CD4-positive, CD25-positive, alpha-beta regulatory T cell (primary cell): ENCODE measurements at regions not wholly inside any gene's neighbourhood (a gene's known extent, or its start where the extent isn't known, plus 50 kb on each side); places are given as distances from the start of the nearest gene placed in this dataset.

Experiments used
- ATAC-seq, 2 donors: fragments of 150-1000 bp; cut with Tn5 transposase; one replicate each; pipeline ENCODE4 v1.10.0; 2021; ENCODE audit warnings: low read depth in 2 of 2, moderate number of reproducible peaks in 2 of 2, moderate library complexity in 1 of 2
- DNase-seq, 3 donors: peaks; one replicate each; pipeline versions ENCODE4 v3.0.0 to v3.0.0-alpha.2; 2012 to 2022; ENCODE audit warnings: mixed read lengths in 1 of 3
- H3K27ac ChIP-seq: one replicate; pipeline ENCODE4 v1.7.0; 2013; ENCODE audit warnings: mild to moderate bottlenecking, low read length; ENCODE audit not compliant: insufficient read depth, poor library complexity, severe bottlenecking
- H3K27me3 ChIP-seq: one replicate; pipeline ENCODE4 v1.7.0; 2013; ENCODE audit warnings: low read length; ENCODE audit not compliant: control insufficient read depth, insufficient read depth
- H3K36me3 ChIP-seq: one replicate; pipeline ENCODE4 v1.7.0; 2013; ENCODE audit warnings: mild to moderate bottlenecking, low read length, moderate library complexity; ENCODE audit not compliant: control insufficient read depth, insufficient read depth
- H3K4me1 ChIP-seq: 2 replicates; pipeline ENCODE4 v1.7.0; 2013; ENCODE audit warnings: mild to moderate bottlenecking, low read length; ENCODE audit not compliant: insufficient read depth, control insufficient read depth, poor library complexity, severe bottlenecking
- H3K4me3 ChIP-seq: one replicate; pipeline ENCODE4 v1.7.0; 2013; ENCODE audit warnings: low read depth, mild to moderate bottlenecking, low read length, moderate library complexity
- H3K9me3 ChIP-seq, 2 experiments: 1 replicate in 1 of 2; 2 replicates in 1 of 2; pipeline ENCODE4 v1.7.0; 2013; ENCODE audit warnings: low read length in 2 of 2, mild to moderate bottlenecking in 1 of 2, moderate library complexity in 1 of 2; ENCODE audit not compliant: control insufficient read depth in 2 of 2
- H3K27ac Mint-ChIP-seq, 3 donors: one replicate each; pipeline ENCODE4 v1.8.0; 2020 to 2022; ENCODE audit warnings: mild to moderate bottlenecking in 3 of 3, mixed read lengths in 3 of 3, moderate library complexity in 2 of 3
- H3K27me3 Mint-ChIP-seq: one replicate; pipeline ENCODE4 v1.8.0; 2022; ENCODE audit warnings: mild to moderate bottlenecking, mixed read lengths
- H3K36me3 Mint-ChIP-seq: one replicate; pipeline ENCODE4 v1.8.0; 2020; ENCODE audit warnings: mixed read lengths
- H3K4me1 Mint-ChIP-seq, 4 donors: one replicate each; pipeline ENCODE4 v1.8.0; 2020 to 2022; ENCODE audit warnings: mixed read lengths in 4 of 4, mild to moderate bottlenecking in 1 of 4
- H3K4me3 Mint-ChIP-seq, 4 donors: one replicate each; pipeline ENCODE4 v1.8.0; 2020 to 2022; ENCODE audit warnings: mild to moderate bottlenecking in 4 of 4, mixed read lengths in 4 of 4, moderate library complexity in 3 of 4
- H3K9me3 Mint-ChIP-seq, 7 donors: one replicate each; pipeline ENCODE4 v1.8.0; 2020 to 2022; ENCODE audit warnings: mixed read lengths in 7 of 7, mild to moderate bottlenecking in 3 of 7, moderate library complexity in 2 of 7

DNA sequence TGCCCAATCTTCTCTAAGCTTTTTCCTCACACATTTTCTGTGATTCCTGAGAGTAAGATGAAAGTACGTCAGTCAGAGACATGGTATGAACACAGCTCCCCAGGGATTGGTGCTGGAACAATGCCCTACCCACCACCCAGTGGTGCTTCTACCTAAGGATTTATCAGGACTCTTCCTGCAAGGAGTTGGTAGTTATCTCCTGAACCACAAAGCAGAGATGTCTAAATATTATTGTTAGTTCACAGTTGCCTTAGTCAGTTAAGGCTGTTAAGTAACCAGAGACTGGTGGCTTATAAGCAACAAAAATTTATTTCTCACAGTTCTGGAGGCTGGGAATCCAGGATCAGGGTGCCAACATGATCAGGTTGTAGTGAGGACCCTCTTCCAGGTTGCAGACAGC is 60.3 kb upstream of the CCDC85A start:
- Mint-ChIP-seq H3K36me3 (no peaks in the 10 kb centered on the region), H3K4me1 (no peaks in the 10 kb centered on the region), H3K4me3 (no peak overlapping the region), H3K9me3 (no peaks in the 10 kb centered on the region), H3K27me3 (no peaks in the 10 kb centered on the region), H3K27ac (no peak overlapping the region)
- no peak overlapping the region for H3K27ac ChIP-seq
- H3K27me3 ChIP-seq, result no peaks in the 10 kb centered on the region
- H3K36me3 ChIP-seq, result no peaks in the 10 kb centered on the region
- no peaks in the 10 kb centered on the region for H3K4me1 ChIP-seq
- no peak for ATAC-seq
- H3K4me3 ChIP-seq, result no peak overlapping the region
- H3K9me3 ChIP-seq, result no peaks in the 10 kb centered on the region
- no peak for DNase-seq

DNA sequence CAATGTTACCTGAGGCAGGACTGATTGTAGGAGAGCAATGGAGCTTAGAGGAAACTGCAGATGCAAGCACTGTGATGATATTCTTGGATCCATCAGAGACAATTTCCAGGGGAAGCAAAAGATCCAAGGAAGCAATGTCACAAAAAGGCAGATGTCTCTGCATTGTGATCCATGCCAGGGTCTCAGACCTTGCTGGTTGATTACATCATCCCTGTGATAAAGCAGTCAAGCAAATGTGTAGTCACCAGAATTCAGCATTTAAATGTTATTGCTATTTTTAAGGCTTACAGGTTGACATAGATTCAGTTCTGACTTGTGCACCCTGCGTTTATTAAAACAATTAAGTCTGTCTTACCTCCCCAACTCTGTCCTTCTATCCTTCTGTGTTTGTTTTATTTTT is 56.8 kb upstream of the CCDC85A start:
- Histone ChIP-seq H3K4me3 (no peak overlapping the region), H3K4me1 (no peaks in the 10 kb centered on the region), H3K9me3 (no peaks in the 10 kb centered on the region), H3K36me3 (no peaks in the 10 kb centered on the region), H3K27me3 (no peaks in the 10 kb centered on the region), H3K27ac (no peak overlapping the region)
- Mint-ChIP-seq H3K27ac (no peak overlapping the region), H3K9me3 (no peaks in the 10 kb centered on the region), H3K4me3 (no peak overlapping the region), H3K4me1 (no peaks in the 10 kb centered on the region), H3K27me3 (no peaks in the 10 kb centered on the region), H3K36me3 (no peaks in the 10 kb centered on the region)
- ATAC-seq, result no peak
- DNase-seq, result no peak

DNA sequence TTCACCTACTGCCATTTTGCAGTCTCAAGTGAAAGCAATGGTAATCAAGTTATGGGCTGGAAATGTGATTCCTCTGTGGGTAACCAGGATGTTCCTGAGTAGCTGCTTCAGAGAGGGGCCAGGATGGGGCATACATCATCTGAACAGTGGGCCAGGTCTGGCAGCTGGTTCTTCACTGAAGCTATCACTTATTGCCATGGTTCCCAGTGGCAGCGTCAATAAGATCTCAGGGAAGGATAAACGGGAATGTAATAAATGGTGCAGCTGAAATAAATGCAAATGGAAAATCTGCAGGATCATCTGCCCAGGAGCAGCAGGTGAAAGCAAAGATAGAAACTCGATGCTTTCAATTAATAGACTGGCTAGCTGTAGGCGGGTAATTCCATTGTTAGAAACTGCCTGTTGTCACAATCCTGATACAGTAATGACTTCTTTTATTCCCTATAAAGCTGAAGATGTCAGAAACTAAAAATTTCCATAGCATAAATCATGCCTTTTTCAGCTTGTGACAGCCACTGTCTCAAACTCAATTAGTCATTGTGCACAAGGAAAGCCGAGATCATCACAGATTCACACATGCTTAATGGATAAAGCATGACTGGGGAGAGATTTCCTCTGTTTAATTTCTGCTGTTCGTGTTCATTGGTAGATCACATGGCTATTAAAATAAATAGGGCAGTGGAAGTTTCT is 56.2 kb upstream of the CCDC85A start:
- no peak for DNase-seq
- no peak overlapping the region for H3K27ac ChIP-seq

DNA sequence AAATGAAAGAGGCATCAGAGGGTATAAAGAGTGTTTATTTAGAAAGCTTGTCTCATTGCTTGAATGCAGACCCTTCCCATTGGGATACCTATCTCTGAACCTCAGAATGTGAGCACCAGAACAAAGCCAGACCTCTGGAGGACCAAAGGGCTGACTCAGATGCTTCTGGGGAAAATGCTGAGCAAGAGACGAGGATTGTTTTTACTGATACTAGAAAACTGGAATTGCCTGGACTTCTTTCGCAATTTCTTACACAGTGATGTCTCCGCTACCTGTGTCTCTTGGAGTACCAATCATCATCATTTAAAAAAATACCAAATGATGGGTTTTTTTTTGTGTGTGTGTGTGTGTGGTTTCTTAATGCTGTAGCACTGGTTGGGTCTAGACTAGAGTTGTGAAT is 55.6 kb upstream of the CCDC85A start:
- Histone ChIP-seq H3K27ac (no peak overlapping the region), H3K9me3 (no peaks in the 10 kb centered on the region), H3K27me3 (no peaks in the 10 kb centered on the region), H3K4me1 (no peaks in the 10 kb centered on the region), H3K36me3 (no peaks in the 10 kb centered on the region), H3K4me3 (no peak overlapping the region)
- H3K4me1 Mint-ChIP-seq, result no peaks in the 10 kb centered on the region
- H3K9me3 Mint-ChIP-seq, result no peaks in the 10 kb centered on the region
- H3K27ac Mint-ChIP-seq, result no peak overlapping the region
- no peak for DNase-seq
- no peak for ATAC-seq
- H3K27me3 Mint-ChIP-seq, result no peaks in the 10 kb centered on the region
- H3K4me3 Mint-ChIP-seq, result no peak overlapping the region
- no peaks in the 10 kb centered on the region for H3K36me3 Mint-ChIP-seq

More for the DNA sequence above, 56.2 kb upstream of the CCDC85A start:
- no peaks in the 10 kb centered on the region for H3K27me3 ChIP-seq
- no peak overlapping the region for H3K4me3 Mint-ChIP-seq
- no peaks in the 10 kb centered on the region for H3K27me3 Mint-ChIP-seq
- H3K36me3 Mint-ChIP-seq, result no peaks in the 10 kb centered on the region
- H3K36me3 ChIP-seq, result no peaks in the 10 kb centered on the region
- H3K4me1 Mint-ChIP-seq, result no peaks in the 10 kb centered on the region
- H3K9me3 ChIP-seq, result no peaks in the 10 kb centered on the region
- H3K4me1 ChIP-seq, result no peaks in the 10 kb centered on the region
- H3K27ac Mint-ChIP-seq, result no peak overlapping the region
- no peak overlapping the region for H3K4me3 ChIP-seq
- H3K9me3 Mint-ChIP-seq, result no peaks in the 10 kb centered on the region
- ATAC-seq, result no peak

DNA sequence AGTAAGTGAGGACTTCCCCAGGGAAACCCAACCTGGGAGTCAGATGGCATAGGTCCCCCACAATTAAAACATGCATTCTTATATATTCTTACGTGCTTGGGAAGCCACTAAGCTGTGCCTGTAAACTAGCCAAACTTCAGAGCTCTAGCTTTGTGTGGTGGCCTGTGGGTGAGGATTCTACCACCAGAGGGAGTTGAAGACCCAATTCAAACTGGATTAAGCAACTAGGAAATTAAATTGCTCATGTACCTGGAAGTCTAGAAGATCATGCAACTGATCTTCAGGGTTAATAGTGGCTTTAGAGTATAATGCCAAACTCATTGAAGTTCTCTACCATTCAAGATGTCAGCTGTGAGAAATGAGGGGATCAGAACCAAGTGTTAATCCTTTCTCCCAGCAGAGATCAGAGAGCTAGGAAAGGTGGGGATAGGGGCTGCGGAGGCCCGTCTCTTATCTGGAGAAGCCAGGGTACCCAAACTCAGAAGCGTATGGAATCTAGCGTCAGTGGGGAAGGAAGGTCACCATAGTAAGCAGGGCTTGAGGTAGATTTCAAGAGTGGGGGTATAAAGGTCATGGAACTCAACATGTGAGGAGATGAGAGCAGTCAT is 53.2 kb upstream of the CCDC85A start:
- no peaks in the 10 kb centered on the region for H3K4me1 ChIP-seq
- no peak overlapping the region for H3K27ac ChIP-seq
- Mint-ChIP-seq H3K27ac (no peak overlapping the region), H3K27me3 (no peaks in the 10 kb centered on the region), H3K36me3 (no peaks in the 10 kb centered on the region), H3K9me3 (no peaks in the 10 kb centered on the region), H3K4me1 (no peaks in the 10 kb centered on the region), H3K4me3 (no peak overlapping the region)
- DNase-seq, result no peak
- H3K27me3 ChIP-seq, result no peaks in the 10 kb centered on the region
- no peak for ATAC-seq
- H3K4me3 ChIP-seq, result no peak overlapping the region
- H3K9me3 ChIP-seq, result no peaks in the 10 kb centered on the region
- H3K36me3 ChIP-seq, result no peaks in the 10 kb centered on the region

DNA sequence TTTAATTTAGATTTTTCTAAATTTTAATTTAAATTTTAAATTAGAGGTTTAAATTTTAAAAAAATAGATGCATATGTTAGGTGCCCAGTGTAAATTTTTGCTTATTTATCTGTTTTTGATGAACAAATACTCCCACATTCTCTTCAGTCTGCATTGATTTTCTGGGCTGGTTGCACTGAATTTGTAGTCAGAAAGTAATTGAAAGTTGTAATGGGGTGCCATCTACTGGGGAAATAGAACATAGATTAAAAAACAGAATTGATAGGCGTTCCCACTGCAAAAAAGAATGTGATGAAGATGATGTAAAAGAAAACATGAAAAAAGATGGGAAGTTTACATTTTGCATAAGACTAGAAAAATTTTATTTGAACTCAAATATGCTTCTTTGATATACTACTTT is 51.7 kb upstream of the CCDC85A start:
- H3K27me3 ChIP-seq, result no peaks in the 10 kb centered on the region
- Mint-ChIP-seq H3K9me3 (peaks cover 0 to 4% (median 0%) of the 10 kb centered on the region in 7 donors), H3K4me1 (no peaks in the 10 kb centered on the region), H3K27ac (no peak overlapping the region), H3K36me3 (no peaks in the 10 kb centered on the region), H3K27me3 (no peaks in the 10 kb centered on the region), H3K4me3 (no peak overlapping the region)
- ATAC-seq (no peak), DNase-seq (peak in 1 of 3 donors; percentile 23)
- H3K27ac ChIP-seq, result no peak overlapping the region
- H3K36me3 ChIP-seq, result no peaks in the 10 kb centered on the region
- H3K9me3 ChIP-seq, result no peaks in the 10 kb centered on the region
- no peaks in the 10 kb centered on the region for H3K4me1 ChIP-seq
- H3K4me3 ChIP-seq, result no peak overlapping the region

DNA sequence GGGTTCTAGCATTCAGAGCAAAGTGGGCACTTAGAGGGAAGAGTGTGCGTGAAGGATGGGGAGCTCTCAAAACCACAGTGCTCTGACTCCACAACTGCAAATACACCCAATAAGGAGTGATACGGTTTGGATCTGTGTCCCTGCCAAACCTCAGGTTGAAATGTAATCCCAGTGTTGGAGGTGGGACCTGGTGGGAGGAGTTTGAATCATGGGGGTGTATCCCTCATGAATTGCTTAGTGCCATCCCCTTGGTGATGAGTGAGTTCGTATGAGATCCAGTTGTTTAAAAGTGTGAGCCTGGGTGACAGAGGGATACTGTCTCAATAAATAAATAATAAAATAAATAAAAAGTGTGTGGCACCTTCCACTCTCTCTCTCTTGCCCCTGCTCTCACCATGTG is 50.3 kb upstream of the CCDC85A start:
- Histone ChIP-seq H3K4me1 (no peaks in the 10 kb centered on the region), H3K36me3 (no peaks in the 10 kb centered on the region), H3K4me3 (no peak overlapping the region), H3K27me3 (no peaks in the 10 kb centered on the region), H3K27ac (no peak overlapping the region), H3K9me3 (no peaks in the 10 kb centered on the region)
- DNase-seq (no peak), ATAC-seq (no peak)
- H3K27me3 Mint-ChIP-seq, result no peaks in the 10 kb centered on the region
- H3K4me1 Mint-ChIP-seq, result no peaks in the 10 kb centered on the region
- no peaks in the 10 kb centered on the region for H3K36me3 Mint-ChIP-seq
- peaks cover 0 to 5% (median 0%) of the 10 kb centered on the region in 7 donors for H3K9me3 Mint-ChIP-seq
- H3K4me3 Mint-ChIP-seq, result no peak overlapping the region
- H3K27ac Mint-ChIP-seq, result no peak overlapping the region

DNA sequence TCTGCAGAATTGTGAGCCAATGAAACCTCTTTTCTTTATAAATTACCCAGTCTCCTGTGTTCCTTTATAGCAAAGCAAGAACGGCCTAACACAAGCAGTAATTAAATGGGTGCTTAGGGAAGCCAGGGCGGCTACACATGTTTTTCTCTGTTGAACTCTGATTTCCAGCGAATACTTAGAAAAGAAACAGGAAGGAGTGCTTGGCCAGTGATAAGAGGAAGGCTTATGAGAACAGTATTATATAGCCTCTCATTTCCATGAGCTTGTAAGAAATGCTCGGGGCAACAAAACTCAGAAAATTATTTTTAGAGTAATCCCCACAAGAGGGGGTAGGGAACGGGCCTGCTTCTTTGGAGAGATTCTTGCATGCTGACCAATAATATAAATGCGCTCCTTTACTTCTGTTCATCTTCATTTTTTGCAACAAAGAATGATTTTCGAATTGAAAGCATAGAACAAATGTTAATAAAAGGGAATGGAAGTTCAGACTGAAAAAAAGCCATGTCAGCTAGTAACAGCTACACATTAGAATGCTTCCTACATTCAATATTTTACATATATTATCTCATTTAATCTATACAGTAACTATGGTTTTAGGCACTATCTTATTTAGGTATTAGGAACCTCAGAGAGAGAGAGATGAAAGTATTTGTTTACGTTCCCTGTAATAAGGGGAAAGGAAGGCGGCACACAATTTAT is 49.7 kb upstream of the CCDC85A start:
- Mint-ChIP-seq H3K4me1 (no peaks in the 10 kb centered on the region), H3K9me3 (peaks cover 0 to 9% (median 0%) of the 10 kb centered on the region in 7 donors), H3K27me3 (no peaks in the 10 kb centered on the region), H3K27ac (no peak overlapping the region), H3K36me3 (no peaks in the 10 kb centered on the region), H3K4me3 (no peak overlapping the region)
- no peaks in the 10 kb centered on the region for H3K27me3 ChIP-seq
- no peaks in the 10 kb centered on the region for H3K4me1 ChIP-seq
- H3K9me3 ChIP-seq, result no peaks in the 10 kb centered on the region
- no peaks in the 10 kb centered on the region for H3K36me3 ChIP-seq
- H3K4me3 ChIP-seq, result no peak overlapping the region
- DNase-seq, result no peak
- H3K27ac ChIP-seq, result no peak overlapping the region
- no peak for ATAC-seq
